ENCODE measurements at regions not wholly inside any gene's neighbourhood (a gene's known extent, or its start where the extent isn't known, plus 50 kb on each side); places are given as distances from the start of the nearest gene placed in this dataset.

DNA sequence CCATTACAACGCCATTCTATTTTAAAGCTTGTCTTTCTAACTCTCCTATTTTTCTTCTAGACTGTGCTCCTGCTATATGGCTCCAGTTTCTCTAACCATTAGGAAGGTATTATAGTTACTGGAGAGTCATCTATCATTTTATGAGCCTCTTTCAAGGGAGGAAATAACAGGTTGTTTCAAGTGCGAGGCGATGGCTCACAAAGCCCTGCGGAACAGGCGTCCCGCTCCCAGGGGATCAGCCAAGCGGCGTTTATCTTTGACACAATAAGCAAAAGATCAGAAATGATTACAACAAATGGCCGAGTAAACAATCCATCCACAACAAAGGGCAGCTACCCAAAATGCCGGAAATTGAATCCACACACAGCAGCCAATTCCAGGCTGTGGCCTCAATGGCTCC lies 249.5 kb upstream of the POU3F1 start:
- no peak for DNase-seq (ENCODE audit: low spot score)

DNA sequence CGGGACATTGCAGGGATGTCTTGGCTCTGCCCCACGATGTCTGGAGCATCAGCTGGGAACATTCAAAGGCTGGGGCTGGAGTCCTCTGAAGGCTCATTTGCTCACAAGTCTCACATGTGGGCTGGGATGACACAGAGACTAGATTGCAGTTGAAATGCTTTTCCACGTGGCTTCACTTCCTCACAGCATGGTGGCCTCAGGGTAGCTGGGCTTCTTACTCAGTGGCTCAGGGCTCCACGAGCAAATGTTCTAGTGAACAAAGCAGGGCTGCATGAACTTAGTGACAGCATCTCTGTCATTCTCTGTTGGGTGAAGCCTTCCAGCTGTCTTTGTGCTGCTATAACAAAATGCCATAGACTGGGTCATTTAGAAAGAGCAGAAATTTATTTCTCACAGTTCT lies 247.0 kb upstream of the POU3F1 start:
- DNase-seq (ENCODE audit: low spot score) = no peak

DNA sequence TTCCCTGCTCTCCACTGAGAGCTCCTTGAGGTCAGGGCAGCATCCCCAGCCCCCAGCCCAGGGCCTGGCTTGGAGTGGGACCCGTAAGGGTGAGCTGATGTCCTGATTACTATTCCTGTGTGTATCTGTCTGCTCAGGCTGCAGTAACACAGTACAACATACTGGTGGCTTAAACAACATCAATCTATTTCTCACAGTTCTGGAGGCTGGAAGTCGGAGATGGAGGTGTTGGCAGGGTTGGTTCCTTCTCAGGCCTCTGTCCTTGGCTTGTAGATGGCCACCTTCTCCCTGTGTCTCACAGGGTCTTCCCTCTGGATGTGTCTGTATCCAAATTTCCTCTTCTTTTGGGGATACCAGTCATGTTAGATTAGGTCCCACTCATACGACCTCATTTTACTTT lies 246.4 kb upstream of the POU3F1 start:
- DNase-seq (ENCODE audit: low spot score) = no peak

DNA sequence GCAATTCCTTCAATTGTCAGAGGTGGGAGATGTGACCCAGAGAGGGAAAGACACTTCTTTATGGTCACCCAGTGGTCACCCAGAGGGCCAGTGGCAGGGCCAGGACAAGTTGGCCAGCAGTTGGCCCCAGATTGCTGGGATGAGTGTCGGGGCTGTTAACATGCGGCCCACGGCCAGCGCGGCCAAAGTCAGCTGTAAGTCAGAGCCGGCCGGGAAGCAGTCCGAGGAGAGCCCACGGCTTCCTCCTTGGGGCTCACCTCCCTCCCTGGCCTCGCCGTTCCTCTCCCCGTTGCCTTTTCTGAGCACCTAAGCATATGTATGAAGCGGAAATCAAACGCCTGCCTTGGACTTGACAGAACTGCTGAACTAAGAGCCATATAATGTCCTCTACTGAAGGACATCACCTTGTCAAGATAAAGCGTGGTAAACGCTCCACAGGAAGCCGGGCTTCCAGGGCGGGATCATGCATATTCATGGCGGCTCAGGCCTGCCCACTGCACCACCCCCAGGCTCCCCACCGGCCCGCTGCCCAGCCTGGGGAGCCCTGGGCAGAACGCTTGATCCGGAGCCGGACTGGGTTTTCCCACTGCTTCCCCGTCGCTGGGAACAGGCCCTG lies 245.4 kb upstream of the POU3F1 start:
- no peak for DNase-seq (ENCODE audit: low spot score)

DNA sequence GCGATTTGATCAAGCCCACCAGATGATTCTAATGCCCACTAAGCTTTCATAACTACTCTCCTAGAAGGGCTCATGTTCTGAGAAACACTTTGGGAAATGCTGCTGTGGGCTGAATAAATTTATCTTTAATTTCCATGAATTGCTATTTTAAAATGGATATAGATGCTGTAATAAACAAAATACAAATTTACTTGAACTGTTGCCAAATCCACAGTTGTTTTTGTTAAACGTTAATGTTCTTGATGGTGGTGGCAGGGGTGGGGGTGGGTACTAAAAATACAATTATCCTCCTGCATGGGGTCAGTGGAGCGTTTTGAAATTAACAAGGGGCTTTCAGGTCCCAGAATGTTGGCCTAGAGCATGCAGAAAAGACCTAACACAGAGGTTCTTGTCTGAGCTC lies 244.7 kb upstream of the POU3F1 start:
- no peak for DNase-seq (ENCODE audit: low spot score)

DNA sequence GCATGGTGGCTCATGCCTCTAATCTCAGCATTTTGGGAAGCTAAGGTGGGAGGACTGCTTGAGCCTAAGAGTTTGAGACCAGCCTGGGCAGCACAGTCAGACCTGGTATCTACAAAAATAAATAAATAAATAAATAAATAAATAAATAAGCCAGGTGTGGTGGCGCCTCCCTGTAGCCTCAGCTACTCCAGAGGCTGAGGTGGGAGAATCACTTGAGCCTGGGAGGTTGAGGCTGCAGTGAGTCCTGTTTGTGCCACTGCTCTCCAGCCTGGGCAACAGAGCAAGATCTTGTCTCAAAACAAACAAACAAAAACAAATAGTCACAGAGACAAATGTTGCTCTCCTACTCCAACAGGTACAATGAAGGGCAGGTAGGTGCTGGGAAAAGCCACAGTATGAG lies 242.4 kb upstream of the POU3F1 start:
- DNase-seq (ENCODE audit: low spot score) = no peak

DNA sequence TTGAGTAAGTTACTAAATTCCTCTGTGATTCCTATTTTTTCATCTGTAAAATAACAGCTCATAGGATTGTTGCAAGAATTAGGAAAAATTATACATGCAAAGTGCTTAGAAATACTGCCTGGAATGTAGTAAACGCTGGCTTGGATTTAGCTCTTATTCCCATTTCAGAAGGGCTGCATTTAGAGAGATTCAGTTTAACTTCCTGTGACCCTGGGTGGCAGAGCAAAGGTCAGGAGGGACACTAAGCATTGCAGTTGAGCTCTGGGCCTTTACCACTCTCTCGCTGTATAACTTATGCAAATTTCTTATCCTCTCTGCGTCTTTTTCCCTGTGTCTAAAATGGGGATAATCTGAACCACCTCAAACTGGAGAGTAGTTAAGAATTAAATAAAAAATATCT lies 241.0 kb upstream of the POU3F1 start:
- no peak for DNase-seq (ENCODE audit: low spot score)

DNA sequence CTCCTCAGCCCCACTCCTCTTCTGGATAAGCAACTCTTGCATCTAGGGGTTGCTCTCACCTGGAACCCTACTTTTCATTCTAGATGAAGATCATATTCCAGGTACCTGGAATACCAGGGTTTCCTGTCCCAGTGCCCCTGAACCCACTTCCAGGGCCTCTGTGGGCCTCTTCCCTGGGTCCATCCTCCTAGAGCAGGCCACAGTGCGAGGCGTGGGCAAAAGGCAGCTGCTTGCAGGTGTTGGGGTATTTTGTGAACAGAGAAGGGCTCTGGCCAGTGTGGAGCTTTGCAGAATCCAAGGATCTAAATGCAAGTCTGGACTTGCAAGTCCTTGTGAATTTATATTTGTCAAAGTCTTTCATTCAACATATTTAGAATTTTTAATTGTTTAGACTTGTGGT lies 240.4 kb upstream of the POU3F1 start:
- DNase-seq (ENCODE audit: low spot score) = no peak

DNA sequence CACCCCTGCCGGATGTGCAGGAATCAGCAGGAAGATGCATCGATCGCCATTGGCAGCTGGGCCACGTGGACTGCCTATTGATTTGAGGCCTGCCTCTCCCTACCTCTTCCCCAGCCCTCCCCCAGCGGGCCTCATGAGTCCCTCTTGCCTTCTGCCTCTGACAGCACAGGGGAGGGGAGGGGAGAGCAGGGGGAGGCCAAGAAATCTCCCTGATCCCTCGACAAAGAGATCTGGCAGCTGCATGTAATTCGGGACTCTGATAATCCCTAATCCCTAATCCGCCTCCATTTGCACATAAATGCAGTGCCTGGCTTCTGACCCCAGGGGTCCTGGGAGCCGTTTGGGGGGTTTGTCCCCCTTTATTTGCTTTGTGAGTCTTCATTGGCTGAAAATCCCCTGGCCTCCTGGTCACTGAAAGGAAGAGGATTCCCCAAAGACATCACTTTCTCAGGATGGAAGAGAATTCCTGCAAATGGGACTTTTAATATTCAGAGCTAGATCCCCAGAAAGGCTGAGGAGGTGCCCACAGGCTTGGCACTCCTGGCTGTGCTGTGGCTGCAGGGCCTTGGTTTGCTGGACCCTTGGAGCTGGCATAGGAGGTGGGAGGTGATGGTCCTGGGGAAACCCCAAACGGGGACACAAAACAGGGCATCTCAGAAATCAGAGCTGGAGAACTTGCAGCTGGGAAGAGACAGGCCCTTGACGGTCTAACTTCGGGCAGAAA lies 239.4 kb upstream of the POU3F1 start:
- no peak for DNase-seq (ENCODE audit: low spot score)

DNA sequence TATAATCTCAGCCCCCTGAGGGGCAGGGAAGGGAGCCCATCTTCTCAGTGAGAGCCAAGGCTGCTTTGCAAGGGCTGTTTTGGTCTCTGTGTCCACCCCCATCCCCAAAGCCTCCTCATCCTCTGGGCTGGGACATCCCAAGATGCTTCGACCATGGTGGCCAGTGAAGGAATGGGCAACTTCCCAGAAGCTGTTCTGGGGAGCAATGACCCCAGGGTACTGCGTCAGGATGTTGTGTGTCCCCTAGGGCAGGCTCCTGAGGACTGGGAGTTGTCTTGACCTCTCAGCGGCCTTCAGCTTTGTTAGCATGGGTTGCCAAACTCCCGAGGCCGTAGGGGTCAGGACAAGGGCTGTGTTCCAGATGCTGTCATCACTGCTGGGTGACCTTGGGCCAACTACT lies 238.4 kb upstream of the POU3F1 start:
- no peak for DNase-seq (ENCODE audit: low spot score)

DNA sequence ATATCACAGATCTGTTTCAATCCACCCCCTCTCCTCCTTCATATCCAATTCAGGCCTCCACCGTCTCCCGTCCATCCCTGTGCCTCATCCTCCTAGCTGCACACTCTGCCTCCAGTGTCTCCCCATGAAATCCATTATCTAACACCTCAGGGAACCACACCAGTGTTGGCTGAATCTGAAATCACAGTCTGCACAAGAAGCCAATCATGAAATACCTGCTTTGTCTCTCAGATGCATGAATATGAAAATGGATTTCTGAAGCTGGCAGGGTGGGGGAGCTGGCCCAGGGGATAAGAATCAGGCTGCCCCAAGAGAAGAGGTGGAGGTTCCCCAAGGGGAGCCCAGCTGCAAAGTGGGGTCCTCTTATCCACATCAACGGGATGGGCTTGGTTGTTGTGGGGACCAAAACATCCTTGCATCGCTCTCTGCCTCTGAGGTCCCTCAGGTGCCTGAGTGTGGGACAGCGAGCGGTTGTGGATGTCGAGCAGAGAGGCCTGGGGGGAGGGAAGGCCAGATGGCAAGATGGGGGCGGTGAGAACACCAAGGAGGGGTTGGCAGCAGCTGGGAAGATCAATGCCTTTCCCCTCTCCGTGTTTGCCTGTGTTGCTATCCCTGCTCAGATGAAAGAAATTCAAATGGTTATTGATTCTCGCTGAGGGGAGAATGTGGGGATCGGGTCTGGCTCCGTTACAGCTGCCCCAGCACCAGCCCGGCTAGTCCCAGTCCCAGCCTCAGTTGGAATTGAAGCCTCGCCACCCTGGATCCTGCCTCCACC lies 237.3 kb upstream of the POU3F1 start:
- DNase-seq (ENCODE audit: low spot score) = no peak

DNA sequence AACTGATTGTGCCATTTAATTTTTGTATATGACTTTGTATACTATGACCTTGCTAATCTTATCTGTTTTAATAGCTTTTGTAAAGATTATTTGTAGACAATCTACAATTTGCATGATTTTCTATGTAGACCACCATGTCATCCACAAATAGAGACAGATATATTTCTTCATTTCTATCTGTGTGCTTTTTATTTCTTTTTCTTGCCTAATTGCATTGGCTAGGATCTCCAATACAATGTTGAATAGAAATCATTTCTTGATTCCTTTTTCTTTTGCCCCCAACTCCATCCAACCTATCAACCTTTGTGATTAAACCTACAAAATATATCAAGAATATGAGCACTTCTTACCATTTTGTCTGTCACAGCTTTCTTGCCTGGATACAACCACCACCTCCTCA lies 232.6 kb upstream of the POU3F1 start:
- DNase-seq (ENCODE audit: low spot score) = no peak

DNA sequence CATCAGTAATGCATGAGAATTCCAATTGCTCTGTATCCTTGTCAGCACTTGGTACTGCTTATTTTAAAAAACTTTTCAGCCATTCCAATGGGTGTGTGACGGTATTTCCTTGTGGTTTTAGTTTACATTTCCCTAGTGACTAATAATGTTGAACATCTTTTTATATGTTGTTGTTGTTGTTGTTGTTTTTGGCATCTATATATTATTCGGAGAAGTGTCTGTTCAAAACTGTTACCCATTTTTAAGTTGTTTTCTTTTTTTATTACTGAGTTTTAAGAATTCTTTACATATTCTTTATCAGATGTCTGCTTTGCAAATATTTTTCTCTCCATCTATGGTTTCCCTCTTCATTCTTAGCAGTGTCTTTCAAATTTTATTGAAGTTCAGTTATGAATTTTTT lies 231.1 kb upstream of the POU3F1 start:
- DNase-seq (ENCODE audit: low spot score) = no peak

DNA sequence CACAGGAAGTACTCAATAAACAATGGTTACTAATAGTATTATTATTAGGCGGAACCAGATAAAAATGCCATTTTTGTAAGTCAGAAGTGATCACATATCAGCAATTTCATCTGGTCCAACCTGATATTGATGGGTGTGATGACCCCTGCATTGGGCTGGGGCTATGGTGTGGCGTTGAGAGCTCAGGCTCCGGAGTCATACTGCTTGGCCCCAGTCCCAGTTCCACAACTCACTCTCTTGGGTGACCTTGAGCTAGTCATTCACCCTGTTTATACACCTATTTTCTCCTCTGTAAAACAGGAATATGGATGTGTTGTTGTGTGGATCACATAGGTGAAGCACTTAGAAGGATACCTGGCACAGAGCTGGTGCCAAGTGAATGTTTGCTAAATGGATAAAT lies 229.4 kb upstream of the POU3F1 start:
- no peak for DNase-seq (ENCODE audit: low spot score)

DNA sequence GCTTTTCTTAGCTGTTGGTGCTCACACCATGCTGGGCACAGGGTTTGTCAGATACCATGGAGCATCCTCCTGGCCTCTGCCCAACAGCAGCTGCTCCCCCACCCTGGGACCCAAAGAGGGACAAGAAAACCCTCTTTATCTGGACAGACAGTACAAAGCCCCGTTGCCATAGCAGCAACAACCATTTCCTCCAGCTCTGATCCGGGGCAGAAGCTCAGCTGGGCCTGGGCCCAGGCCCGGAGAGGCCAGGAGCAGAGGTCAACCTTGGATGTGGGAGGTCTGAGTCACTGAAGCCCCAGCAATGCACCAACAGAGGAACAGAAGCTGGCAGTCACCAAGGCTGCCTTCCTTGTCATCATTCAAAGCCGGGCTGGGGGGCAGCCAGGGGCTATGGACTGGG lies 228.4 kb upstream of the POU3F1 start:
- DNase-seq (ENCODE audit: low spot score) = no peak

DNA sequence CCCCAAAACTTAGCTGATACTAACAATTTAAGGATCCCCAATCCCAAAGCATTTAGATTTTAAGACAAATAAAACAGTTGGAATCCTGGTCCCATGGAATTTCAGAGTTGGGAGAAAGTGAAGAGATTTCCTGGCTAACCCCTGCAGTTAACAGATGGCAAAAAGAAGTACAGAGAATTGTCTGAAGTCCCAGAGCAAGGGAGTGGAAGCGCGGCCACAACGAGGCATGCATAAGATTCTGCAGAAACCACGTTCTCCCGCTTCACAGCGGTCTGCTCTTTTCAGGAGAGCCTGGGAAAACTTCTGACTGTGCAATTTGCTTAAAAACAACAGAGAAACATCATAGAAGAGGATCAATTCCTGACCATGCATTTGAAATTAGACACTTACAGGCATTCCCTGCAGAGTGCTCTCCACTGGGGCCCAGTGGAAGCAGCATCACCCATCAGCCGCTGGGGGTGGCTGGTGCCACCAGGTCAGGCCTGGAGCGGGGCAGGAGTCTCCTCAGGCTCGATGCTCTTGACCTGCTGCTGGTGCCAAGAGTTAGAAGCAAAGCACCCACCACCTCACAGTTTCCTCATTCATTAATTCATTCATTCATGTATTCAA lies 226.7 kb upstream of the POU3F1 start:
- DNase-seq (ENCODE audit: low spot score) = no peak

DNA sequence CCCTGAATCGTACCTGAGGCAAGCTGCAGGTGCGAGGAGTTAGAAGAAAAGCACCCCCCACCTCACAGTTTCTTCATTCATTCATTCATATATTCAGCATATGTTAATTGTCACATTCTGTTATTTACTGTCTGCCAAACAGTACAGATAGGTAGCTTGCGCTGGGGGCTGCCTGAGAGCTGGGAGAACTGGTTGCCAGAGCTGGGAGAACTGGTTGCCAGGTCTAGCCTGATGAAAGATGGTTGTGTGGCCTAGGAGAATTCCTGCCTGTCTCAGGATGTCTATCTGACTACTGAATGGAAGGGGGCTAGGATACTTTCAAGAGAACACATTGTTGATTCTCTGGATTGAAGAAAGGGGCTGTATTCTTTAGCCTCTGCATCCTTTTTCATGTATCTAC lies 225.9 kb upstream of the POU3F1 start:
- DNase-seq (ENCODE audit: low spot score) = no peak

DNA sequence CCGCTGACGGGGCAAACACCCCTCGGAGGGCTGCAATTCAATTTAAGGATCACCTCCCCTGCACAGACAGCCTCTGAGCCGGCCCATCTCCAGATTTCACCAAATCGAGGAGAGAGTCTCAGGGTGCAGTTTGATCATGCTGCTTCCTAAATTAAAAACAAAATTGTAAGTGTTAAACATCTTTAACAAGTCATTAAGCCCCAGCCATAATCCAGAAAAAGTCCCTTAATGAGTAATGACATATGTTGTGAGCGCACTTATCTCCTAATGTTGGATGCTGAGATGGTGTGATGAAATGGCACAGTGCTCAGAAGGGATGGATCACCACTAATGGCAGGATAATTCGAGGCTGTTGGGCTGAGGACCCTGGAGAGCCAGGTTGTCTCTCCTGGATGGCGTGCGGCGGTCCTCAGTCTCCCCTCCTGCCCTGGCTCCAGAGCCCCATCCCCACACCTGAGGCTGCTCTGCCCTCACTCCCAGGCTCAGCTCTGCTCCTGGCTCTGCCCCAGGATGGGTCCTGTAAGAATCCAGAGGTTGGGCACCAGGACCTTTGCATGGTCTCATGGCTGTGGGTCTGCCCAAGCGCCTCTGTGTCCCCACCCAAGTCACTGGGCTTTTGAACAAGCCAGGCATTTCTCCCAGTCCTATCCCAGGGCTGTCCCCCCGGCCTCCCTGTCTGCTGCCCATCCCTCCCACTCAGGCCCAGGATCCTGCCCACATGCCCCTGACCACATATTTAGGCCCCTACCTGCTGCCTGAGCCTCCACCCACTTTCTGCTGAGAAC lies 224.4 kb upstream of the POU3F1 start:
- DNase-seq (ENCODE audit: low spot score) = no peak

DNA sequence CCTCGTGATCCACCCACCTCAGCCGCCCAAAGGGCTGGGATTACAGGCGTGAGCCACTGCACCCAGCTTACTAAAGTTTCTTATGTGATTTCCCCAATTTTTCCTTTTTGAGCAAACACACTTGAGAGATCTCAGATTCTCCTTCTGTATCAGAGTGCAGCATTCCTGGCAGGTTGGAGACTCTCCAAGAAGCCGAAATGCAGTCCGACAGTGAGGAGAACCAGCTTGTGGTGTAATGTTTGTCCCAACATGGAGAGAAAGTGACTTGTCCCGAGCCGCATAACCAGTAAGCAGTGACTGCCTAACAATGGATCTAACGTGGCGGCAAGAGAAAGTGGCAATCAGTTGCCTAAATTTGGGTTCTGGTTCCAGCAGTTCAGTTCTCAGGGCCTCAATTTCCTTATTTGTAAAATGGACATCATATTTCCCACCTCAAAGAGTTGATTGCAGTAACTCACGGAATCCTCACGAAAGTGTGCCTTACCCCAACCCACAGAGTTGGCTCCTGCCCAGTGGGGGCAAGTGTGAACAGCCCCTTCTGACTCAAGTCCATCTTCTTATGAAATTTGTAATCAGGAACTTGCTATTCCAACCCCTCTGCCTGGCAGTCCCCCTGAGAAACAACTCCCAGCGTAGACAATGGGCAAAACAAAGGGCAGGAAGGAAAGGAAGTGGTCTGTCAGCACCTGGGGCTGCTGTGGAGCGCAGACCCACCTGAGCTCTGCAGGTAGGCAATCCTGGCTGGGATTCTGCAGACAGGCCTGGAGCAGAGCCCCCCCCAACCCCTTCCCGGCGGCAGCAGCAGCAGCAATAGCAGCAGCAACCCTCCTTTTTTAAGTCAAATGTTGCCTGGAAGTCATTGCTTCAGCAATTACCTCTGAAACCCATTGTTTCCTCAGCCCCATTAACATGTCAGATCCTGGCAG lies 223.6 kb upstream of the POU3F1 start:
- no peak for DNase-seq (ENCODE audit: low spot score)

DNA sequence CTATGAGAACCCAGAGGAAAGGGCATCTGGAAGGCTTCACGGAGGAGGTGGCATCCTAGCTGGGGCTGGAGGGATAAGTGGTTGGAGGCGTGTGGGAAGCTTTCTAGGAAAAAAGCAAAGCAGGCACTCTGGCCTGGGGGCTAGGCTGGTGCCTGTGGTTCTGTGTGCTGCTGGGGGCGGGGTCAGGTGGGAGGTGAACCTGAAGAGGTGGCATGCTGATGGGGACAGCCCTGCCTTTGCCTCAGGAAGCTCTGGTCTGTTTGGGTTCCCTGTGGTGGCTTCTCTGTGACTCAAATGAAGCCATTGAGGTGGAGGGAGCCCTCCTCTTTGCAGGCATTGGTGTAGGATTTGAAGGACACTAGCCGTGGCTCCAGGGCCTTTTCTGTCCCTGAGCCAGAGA lies 221.6 kb upstream of the POU3F1 start:
- no peak for DNase-seq (ENCODE audit: low spot score)
